GM19351 (cell line): ENCODE measurements at regions not wholly inside any gene's neighbourhood (a gene's known extent, or its start where the extent isn't known, plus 50 kb on each side); places are given as distances from the start of the nearest gene placed in this dataset.
"Not testable (repeated sequence)": the region's sequence is repeated elsewhere in the genome, so short reads cannot be mapped to it uniquely, and the experiment has no call there.

Experiments used
- ATAC-seq: cut with Tn5 transposase; IDR thresholded peaks from one replicate; pipeline ENCODE4 v1.9.1; 2021; ENCODE audit warnings: mild to moderate bottlenecking, moderate library complexity; ENCODE audit not compliant: unreplicated experiment

GRCh38 chrX:129361576-129361975 lies 161.7 kb downstream of the SMARCA1 start:
- ATAC-seq = no peak

DNA sequence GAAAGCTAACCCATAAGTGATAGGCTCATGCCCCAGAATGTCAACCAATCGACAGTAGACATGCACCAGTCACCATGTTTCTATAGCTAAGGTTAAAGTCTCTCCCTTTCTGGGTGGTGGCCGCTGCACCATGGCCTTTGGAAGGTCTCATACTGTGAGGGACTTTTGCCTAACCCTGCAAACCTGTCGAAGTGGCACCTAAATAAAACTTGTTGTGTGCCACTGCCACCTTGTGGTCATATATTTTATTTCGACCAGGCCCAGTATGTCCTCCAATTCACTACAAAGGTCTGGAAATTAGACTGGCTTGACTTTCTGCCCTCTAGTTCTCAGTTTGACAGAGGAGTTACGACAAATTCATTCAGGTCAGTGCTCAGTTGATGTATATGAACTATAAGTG lies 163.1 kb downstream of the SMARCA1 start:
- ATAC-seq = peak; percentile 98

DNA sequence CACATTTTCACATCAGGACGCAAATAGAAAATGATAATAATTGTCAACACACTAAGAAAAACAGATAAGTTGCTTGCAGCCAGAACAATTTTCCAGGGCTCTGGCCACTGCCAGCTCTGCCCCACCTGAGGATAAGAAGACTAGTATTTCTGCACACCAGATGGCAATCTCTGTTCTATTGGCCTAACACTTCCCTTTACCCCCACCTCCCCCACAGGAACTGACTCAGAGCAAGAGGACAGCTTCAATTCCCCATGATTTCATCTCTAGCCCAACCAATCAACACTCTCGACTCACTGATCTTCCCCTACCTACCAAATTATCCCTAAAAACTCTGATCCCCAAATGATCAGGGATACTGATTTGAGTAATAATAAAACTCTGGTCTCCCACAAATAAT lies 164.0 kb downstream of the SMARCA1 start:
- ATAC-seq = no peak

DNA sequence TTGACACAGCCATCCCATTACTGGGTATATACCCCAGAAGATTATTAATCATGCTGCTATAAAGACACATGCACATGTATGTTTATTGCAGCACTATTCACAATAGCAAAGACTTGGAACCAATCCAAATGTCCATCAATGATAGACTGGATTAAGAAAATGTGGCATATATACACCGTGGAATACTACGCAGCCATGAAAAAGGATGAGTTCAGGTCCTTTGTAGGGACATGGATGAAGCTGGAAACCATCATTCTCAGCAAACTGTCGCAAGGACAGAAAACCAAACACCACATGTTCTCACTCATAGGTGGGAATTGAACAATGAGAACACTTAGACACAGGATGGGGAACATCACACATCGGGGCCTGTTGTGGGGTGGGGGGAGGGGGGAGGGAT lies 165.9 kb downstream of the SMARCA1 start:
- ATAC-seq = not testable (repeated sequence)

DNA sequence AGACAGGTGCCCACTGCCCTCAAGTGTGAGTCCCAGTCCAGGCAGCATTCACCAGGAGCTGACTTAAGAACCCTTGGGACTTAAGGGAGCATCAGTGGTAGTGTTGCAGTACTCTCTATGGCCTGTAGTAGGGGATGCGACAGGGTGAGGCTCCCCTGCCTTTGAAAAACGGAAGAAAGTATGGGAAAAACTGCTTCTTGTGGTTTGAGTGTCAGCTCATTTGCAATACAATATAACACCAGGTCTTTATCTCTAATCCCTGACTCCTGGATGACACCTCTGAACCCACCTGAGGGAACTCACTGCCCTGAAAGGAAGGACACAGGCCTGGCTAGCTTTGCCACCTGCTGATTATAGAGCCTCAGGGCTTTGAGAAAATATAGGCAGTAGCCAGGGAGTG lies 176.0 kb downstream of the SMARCA1 start:
- peak; percentile 88 for ATAC-seq

GRCh38 chrX:129346574-129346973 lies 176.7 kb downstream of the SMARCA1 start:
- ATAC-seq = no peak

DNA sequence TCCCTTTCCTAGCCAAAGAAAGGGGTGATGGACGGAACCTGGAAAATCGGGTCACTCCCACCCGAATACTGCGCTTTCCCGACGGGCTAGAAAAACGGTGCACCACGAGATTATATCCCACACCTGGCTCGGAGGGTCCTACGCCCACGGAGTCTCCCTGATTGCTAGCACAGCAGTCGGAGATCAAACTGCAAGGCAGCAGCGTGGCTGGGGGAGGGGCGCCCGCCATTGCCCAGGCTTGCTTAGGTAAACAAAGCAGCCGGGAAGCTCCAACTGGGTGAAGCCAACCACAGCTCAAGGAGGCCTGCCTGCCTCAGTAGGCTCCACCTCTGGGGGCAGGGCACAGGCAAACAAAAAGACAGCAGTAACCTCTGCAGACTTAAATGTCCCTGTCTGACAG lies 186.0 kb downstream of the SMARCA1 start:
- ATAC-seq = not testable (repeated sequence)

GRCh38 chrX:129323115-129323514 lies 200.2 kb downstream of the SMARCA1 start:
- no peak for ATAC-seq

DNA sequence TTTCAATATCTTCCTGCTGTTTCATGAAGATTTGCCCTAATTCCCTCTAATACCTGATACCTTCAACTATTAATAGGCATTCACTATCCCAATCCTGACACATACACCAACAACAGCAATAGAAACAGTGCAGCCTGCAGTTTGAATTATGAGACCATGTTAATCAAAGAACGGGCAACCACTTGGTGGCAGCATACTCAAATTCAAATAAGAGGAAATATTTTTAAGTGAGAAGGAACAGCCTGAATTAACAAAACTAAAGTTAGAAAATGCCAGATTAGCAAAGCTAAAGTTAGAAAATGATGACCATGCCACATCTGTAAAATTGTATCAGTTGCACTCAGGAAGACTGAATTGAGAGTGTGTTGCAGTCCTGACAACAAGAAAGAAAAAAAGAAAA lies 204.9 kb downstream of the SMARCA1 start:
- no peak for ATAC-seq

GRCh38 chrX:129316461-129316860 lies 206.8 kb downstream of the SMARCA1 start:
- ATAC-seq = no peak

DNA sequence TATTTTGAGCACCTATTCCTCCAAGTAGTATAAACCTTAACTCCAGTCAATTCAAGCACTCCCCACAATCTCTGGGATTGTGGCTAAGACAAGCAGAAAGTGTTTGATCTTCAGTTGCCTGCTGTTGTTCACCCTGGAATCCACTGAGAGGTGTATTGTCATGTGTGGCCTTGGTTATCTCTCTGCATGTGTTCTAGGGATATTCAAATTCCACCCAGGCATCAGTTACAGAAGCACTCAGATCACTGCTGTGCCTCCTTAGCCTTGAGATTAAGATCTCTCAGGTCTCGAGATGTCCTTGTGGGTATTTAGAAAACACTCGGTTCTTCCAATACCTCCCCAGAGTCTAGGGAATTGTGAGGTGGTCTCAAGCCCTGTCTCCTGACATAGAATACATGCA lies 213.3 kb downstream of the SMARCA1 start:
- ATAC-seq = no peak

DNA sequence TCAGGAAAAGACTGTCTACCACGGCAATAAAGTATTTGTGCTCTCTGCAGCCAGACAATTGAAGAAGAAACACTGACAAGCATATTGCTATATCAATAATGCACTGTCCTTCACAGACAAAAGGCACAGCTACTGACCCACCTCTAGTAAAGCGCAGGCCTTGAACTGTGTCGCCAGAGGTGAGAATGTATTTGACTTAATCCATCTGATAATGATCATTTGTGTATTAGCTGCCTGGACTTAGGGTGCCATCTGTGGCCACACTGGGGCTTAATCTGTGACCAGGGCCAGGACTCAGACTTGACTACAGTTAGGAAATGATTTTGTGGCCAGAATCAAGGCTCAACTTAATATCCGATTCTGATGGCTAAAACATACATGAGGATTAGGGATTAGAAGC lies 260.4 kb downstream of the SMARCA1 start:
- no peak for ATAC-seq

GRCh38 chrX:129255516-129255915 lies 267.8 kb downstream of the SMARCA1 start:
- not testable (repeated sequence) for ATAC-seq

DNA sequence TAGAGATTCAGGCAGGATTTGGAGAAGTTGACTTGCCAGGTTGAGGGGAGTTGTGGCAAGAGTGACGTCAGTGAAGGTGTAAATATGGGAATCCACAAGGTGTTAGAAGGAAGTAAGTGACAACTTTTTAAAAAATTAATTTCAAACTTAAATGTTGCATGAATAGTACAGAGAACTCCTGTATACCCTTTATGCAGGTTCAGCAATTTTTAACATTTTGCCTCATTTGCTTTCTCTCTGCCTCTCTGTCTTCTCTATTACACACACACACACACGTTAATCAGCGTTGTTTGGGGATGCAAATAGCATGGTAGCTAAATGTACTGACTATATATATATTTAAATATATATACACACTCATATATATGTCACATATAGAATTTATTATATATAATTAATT lies 273.7 kb downstream of the SMARCA1 start:
- ATAC-seq = no peak

DNA sequence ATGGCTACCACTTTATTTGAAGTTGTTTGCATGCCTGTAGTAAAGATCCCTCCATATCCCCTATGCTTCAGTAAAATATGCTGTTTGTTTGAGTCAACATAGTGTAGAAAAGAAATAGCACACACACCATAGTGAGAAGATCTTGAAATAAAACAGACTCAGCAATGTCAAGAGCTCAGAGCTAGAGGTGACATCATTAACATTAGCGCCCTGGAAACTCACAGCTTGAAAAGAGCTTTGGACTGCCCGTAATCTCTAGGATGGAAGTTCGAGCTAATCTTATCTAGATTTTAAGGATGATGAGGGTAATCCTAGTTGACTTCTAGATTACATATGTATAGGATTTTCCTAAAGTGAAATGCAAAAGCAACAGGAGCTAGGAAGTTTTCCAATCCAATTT lies 275.6 kb downstream of the SMARCA1 start:
- no peak for ATAC-seq

GRCh38 chrX:129239371-129239770 lies 283.9 kb downstream of the SMARCA1 start:
- no peak for ATAC-seq

GRCh38 chrX:129238011-129238410 lies 285.3 kb downstream of the SMARCA1 start:
- no peak for ATAC-seq

GRCh38 chrX:129235903-129236302 lies 287.4 kb downstream of the SMARCA1 start:
- no peak for ATAC-seq

- ATAC-seq = no peak
Observed at GRCh38 chrX:129233786-129234185, 289.5 kb downstream of the SMARCA1 start.

GRCh38 chrX:129230850-129231512 lies 292.3 kb downstream of the SMARCA1 start:
- ATAC-seq = no peak

DNA sequence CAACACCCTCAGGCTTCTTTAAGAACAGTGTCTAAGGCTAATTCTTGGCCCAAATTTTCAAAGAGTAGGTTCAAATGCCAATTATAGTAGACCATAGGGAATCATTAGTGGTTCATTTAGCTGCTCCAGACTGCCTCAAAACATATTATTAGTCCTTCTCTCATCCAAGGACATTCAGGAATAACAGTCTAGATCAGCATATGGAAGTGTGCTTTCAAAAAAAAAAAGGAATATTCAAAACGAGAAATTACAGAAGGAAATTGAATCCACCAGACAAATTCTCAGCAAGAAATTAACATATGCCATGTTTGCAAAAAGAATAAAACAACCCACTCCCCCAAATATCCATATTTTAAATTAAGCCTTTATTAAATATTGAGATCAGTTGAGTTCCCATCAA lies 293.1 kb downstream of the SMARCA1 start:
- no peak for ATAC-seq

GRCh38 chrX:129227366-129227765 lies 295.9 kb downstream of the SMARCA1 start:
- ATAC-seq = no peak

DNA sequence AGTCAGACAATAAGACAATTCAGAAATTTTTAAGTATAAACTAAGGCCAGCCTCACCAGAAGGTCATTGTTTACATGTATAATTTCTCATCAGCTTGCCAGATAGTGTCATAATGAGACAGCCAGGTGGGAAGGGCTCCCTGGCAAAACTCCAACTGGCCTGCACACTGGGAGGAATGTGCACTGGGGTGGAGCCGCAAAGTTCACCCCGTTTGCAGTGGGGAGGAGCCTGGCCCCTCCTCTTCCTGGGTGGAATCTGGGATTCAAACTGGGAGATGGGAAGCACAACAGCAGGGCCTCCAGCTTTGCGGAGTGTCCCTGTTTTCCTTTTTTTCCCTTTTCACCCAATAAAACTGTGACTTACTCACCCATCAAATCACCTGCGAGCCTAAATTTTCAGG lies 329.9 kb downstream of the SMARCA1 start:
- no peak for ATAC-seq
